ENCODE measurements at regions not wholly inside any gene's neighbourhood (a gene's known extent, or its start where the extent isn't known, plus 50 kb on each side); places are given as distances from the start of the nearest gene placed in this dataset.

GRCh38 chr10:33795529-33795928 lies 461.1 kb upstream of the NRP1 start:
- TF ChIP-seq POLR2A (IDR thresholded peaks at IDR 0.05), result no peak
- no peak for TF ChIP-seq CTCF (IDR thresholded peaks at IDR 0.05)

All from uterus (tissue), 2 donors.